Mesenchymal stem cell (in vitro differentiated cells and primary cell): ENCODE measurements at regions not wholly inside any gene's neighbourhood (a gene's known extent, or its start where the extent isn't known, plus 50 kb on each side); places are given as distances from the start of the nearest gene placed in this dataset.

Experiments used
- DNase-seq: peaks from one replicate; pipeline ENCODE4 v3.0.0-alpha.2; 2013
- H2AFZ ChIP-seq: one replicate; pipeline ENCODE4 v1.6.1; 2013; ENCODE audit warnings: low read depth, mild to moderate bottlenecking, control low read depth, inconsistent platforms, low read length, moderate library complexity
- H2AK5ac ChIP-seq: 2 replicates; pipeline ENCODE4 v1.6.1; 2013; ENCODE audit warnings: low read length, moderate library complexity, mild to moderate bottlenecking, inconsistent platforms; ENCODE audit not compliant: severe bottlenecking
- H2BK120ac ChIP-seq: one replicate; pipeline ENCODE4 v1.6.1; 2013; ENCODE audit warnings: low read depth, mild to moderate bottlenecking, inconsistent platforms, low read length, moderate library complexity
- H2BK12ac ChIP-seq, 2 experiments: one replicate each; pipeline ENCODE4 v1.6.1; 2013; ENCODE audit warnings: inconsistent platforms in 2 of 2, low read length in 2 of 2, mild to moderate bottlenecking in 2 of 2, moderate library complexity in 2 of 2, control low read depth in 1 of 2
- H2BK15ac ChIP-seq: one replicate; pipeline ENCODE4 v1.6.1; 2013; ENCODE audit warnings: mild to moderate bottlenecking, low read depth, inconsistent platforms; ENCODE audit not compliant: poor library complexity, severe bottlenecking
- H2BK5ac ChIP-seq: 2 replicates; pipeline ENCODE4 v1.6.1; 2013; ENCODE audit warnings: low read depth, mild to moderate bottlenecking, low read length, control low read depth, inconsistent platforms; ENCODE audit not compliant: poor library complexity, severe bottlenecking
- H3K14ac ChIP-seq, 2 experiments: one replicate each; pipeline ENCODE4 v1.6.1; 2013; ENCODE audit warnings: inconsistent platforms in 2 of 2, low read length in 2 of 2, control low read depth in 1 of 2, mild to moderate bottlenecking in 1 of 2, moderate library complexity in 1 of 2
- H3K18ac ChIP-seq, 2 experiments: one replicate each; pipeline ENCODE4 v1.6.1; 2013; ENCODE audit warnings: inconsistent platforms in 2 of 2, low read length in 2 of 2, control low read depth in 1 of 2, low read depth in 1 of 2, mild to moderate bottlenecking in 1 of 2
- H3K23ac ChIP-seq, 2 experiments: one replicate each; pipeline ENCODE4 v1.6.1; 2013; ENCODE audit warnings: inconsistent platforms in 2 of 2, low read length in 2 of 2, mild to moderate bottlenecking in 2 of 2, moderate library complexity in 2 of 2, control low read depth in 1 of 2
- H3K27ac ChIP-seq: 2 replicates; pipeline ENCODE4 v1.5.1; 2013; ENCODE audit warnings: mild to moderate bottlenecking, moderate library complexity, low read length, control low read depth, inconsistent platforms; ENCODE audit not compliant: poor library complexity, severe bottlenecking
- H3K27me3 ChIP-seq, 2 experiments: 2 replicates each; pipeline versions ENCODE4 v1.6.1 to v1.7.0; 2013; ENCODE audit warnings: low read length in 2 of 2, mild to moderate bottlenecking in 2 of 2, moderate library complexity in 2 of 2, control low read depth in 1 of 2, inconsistent platforms in 1 of 2; ENCODE audit not compliant: control insufficient read depth in 1 of 2, insufficient read depth in 1 of 2
- H3K36me3 ChIP-seq, 2 experiments: 2 replicates each; pipeline versions ENCODE4 v1.6.1 to v1.7.0; 2013; ENCODE audit warnings: low read length in 2 of 2, control low read depth in 1 of 2, inconsistent platforms in 1 of 2, low read depth in 1 of 2, mild to moderate bottlenecking in 1 of 2; ENCODE audit not compliant: insufficient read depth in 2 of 2, control insufficient read depth in 1 of 2
- H3K4ac ChIP-seq, 2 experiments: one replicate each; pipeline ENCODE4 v1.6.1; 2013; ENCODE audit warnings: inconsistent platforms in 2 of 2, low read length in 2 of 2, mild to moderate bottlenecking in 2 of 2, moderate library complexity in 2 of 2, control low read depth in 1 of 2, low read depth in 1 of 2
- H3K4me1 ChIP-seq: 2 replicates; pipeline ENCODE4 v1.6.1; 2013; ENCODE audit warnings: low read depth, low read length, control low read depth; ENCODE audit not compliant: control insufficient read depth, insufficient read depth
- H3K4me2 ChIP-seq: 2 replicates; pipeline ENCODE4 v1.6.1; 2013; ENCODE audit warnings: low read length, mild to moderate bottlenecking, inconsistent platforms; ENCODE audit not compliant: poor library complexity, severe bottlenecking
- H3K4me3 ChIP-seq, 2 experiments: 2 replicates each; pipeline versions ENCODE4 v1.5.1 to v1.7.0; 2013; ENCODE audit warnings: low read length in 2 of 2, mild to moderate bottlenecking in 2 of 2, control low read depth in 1 of 2, low read depth in 1 of 2; ENCODE audit not compliant: insufficient read depth in 1 of 2
- H3K79me1 ChIP-seq: replicated peaks from 2 replicates; pipeline ENCODE4 v1.6.1; 2013; ENCODE audit warnings: mild to moderate bottlenecking, control low read depth, low read length, inconsistent platforms; ENCODE audit not compliant: poor library complexity, severe bottlenecking
- H3K9ac ChIP-seq: 2 replicates; pipeline ENCODE4 v1.7.0; 2013; ENCODE audit warnings: mild to moderate bottlenecking, low read length, moderate library complexity
- H3K9me3 ChIP-seq: 2 replicates; pipeline ENCODE4 v1.7.0; 2013; ENCODE audit warnings: mild to moderate bottlenecking, low read length; ENCODE audit not compliant: control insufficient read depth
- H4K8ac ChIP-seq: one replicate; pipeline ENCODE4 v1.6.1; 2013; ENCODE audit warnings: inconsistent platforms, mild to moderate bottlenecking, low read length, moderate library complexity
- H4K91ac ChIP-seq: one replicate; pipeline ENCODE4 v1.6.1; 2013; ENCODE audit warnings: mild to moderate bottlenecking, low read length, inconsistent platforms
- WGBS: methylation state at CpG from one replicate; pipeline ENCODE4 v1.1.7; 2013; ENCODE audit warnings: mixed read lengths; 5-methylcytosine and 5-hydroxymethylcytosine counted together

DNA sequence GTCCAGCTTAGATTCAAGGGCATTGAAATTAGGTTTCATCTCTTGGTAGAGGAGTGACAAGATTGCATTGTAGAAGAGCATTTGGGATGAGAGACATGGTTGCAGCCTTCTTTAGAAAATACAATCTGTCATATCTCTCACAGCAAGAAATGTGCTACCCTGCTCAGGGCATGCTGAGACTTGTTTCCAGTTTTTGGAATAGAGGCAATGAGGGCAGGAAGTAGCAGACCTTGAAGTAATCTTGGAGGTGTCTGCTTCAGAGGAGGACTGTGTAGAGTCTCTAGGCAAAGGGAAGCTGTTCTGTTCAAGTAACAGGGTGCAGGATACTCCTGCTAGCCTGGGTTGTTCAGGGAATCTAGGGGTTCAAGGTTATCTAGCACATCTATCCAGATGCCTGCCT is 116.1 kb upstream of the ZNF827 start:
- Histone ChIP-seq H2AK5ac (no peak overlapping the region), H3K14ac (no peak overlapping the region), H2BK15ac (no peak overlapping the region), H2AFZ (no peak overlapping the region), H3K36me3 (no peaks in the 10 kb centered on the region), H3K4me2 (no peak overlapping the region), H4K8ac (no peak overlapping the region), H3K4ac (no peak overlapping the region), H3K9ac (no peak overlapping the region), H2BK120ac (no peak overlapping the region), H3K9me3 (no peaks in the 10 kb centered on the region), H3K27ac (no peak overlapping the region), H3K18ac (no peak overlapping the region), H3K4me3 (no peak overlapping the region), H3K23ac (no peak overlapping the region), H3K79me1 (no peaks in the 10 kb centered on the region), H2BK5ac (no peak overlapping the region), H2BK12ac (no peak overlapping the region), H3K27me3 (no peaks in the 10 kb centered on the region), H4K91ac (no peak overlapping the region), H3K4me1 (no peaks in the 10 kb centered on the region)
- no peak for DNase-seq

DNA sequence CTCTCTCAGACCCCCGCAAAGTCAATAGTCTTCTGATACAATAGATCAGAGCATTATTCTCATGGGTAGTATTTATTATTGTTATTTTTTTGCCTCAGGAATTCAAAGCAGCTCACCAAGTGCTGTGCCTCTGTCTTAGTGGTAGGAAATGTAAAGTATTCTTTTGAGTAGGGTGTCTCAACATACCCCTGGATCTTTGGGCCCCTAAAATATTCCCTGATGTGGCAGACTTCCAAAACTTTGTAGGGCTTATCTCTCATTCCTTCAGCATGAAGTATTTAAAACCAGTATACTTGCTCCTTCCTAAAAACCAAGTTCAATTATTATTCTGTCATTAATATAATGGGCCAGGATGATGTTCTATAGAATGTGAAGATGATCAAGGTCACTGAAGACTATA is 115.3 kb upstream of the ZNF827 start:
- H3K18ac ChIP-seq = no peak overlapping the region
- no peak overlapping the region for H2AK5ac ChIP-seq
- H3K4me1 ChIP-seq = no peaks in the 10 kb centered on the region
- H3K27ac ChIP-seq = no peak overlapping the region
- H2BK12ac ChIP-seq = no peak overlapping the region
- no peak overlapping the region for H3K23ac ChIP-seq
- no peak overlapping the region for H3K4me2 ChIP-seq
- H3K36me3 ChIP-seq = no peaks in the 10 kb centered on the region
- no peak overlapping the region for H4K8ac ChIP-seq
- no peak for DNase-seq
- no peak overlapping the region for H2BK120ac ChIP-seq
- no peak overlapping the region for H2AFZ ChIP-seq
- H4K91ac ChIP-seq = no peak overlapping the region
- H2BK5ac ChIP-seq = no peak overlapping the region
- H3K9ac ChIP-seq = no peak overlapping the region
- H3K9me3 ChIP-seq = no peaks in the 10 kb centered on the region
- H3K14ac ChIP-seq = no peak overlapping the region
- H3K4ac ChIP-seq = no peak overlapping the region
- H3K79me1 ChIP-seq = no peaks in the 10 kb centered on the region
- H3K4me3 ChIP-seq = no peak overlapping the region
- WGBS = no CpG with 5 or more reads among the region's 1 CpG
- no peak overlapping the region for H2BK15ac ChIP-seq
- H3K27me3 ChIP-seq = no peaks in the 10 kb centered on the region

DNA sequence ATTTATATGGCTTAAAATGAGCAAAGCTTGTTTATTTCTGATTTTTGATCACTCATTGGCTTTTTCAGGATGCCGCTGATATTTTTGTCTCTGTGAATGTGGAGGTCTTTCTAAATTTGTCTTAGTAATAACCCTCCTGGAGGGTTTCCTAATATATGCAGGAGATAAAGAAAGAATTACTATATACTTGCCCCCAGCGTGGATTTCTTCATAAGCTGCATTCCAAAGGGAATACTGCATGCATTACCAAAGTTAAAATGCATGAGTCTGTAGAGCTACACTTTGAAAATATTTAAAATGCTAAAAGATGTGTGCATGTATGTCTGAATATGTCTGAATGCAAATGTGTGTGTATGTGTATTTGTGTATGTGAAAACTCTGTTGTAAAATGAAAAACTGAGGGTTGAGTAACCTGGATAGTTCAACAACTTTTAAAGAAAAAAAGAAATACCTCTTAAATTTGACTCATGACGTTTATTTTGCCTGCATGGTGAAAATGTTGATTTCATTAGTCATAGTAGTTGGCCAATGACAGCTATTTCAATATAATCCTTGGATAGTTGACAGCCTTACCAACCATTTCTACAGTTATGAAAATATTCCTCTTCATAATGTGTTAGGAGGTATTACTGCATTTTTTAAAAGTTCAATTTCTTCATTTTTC is 113.2 kb upstream of the ZNF827 start:
- Histone ChIP-seq H3K4me2 (no peak overlapping the region), H3K18ac (no peak overlapping the region), H3K14ac (no peak overlapping the region), H2BK120ac (no peak overlapping the region), H2BK15ac (no peak overlapping the region), H2AK5ac (no peak overlapping the region), H3K9ac (peak overlapping the region; percentile 53), H3K4me3 (no peak overlapping the region), H4K8ac (no peak overlapping the region), H4K91ac (no peak overlapping the region), H2AFZ (no peak overlapping the region), H2BK5ac (no peak overlapping the region), H3K23ac (no peak overlapping the region), H3K79me1 (no peaks in the 10 kb centered on the region), H2BK12ac (no peak overlapping the region), H3K27me3 (no peaks in the 10 kb centered on the region), H3K4ac (no peak overlapping the region), H3K4me1 (no peaks in the 10 kb centered on the region), H3K36me3 (no peaks in the 10 kb centered on the region), H3K27ac (peak overlapping the region; percentile 19), H3K9me3 (no peaks in the 10 kb centered on the region)
- no peak for DNase-seq
- WGBS = 63% methylated on average over 2 of the region's 3 CpGs

DNA sequence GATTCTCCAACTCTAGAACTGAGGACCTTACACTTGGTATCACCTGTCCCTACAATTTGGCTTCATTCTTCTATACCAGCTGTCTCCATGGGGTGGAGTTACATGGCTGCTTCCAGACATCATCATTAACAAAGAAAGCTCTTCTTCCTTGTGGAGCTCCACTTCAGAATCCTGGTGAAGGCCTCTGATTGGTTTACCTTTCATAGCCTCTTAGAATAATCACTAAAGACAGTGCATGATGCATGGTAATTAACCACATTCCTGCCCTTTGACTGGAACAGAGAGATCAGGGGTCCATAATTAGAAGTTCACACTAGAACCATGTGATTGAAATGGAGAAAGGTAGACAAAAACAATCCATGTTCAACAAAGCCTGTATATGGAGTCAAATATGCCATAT is 112.6 kb upstream of the ZNF827 start:
- Histone ChIP-seq H3K79me1 (no peaks in the 10 kb centered on the region), H2BK15ac (no peak overlapping the region), H3K18ac (no peak overlapping the region), H4K8ac (no peak overlapping the region), H3K14ac (no peak overlapping the region), H3K4ac (no peak overlapping the region), H3K23ac (no peak overlapping the region), H3K4me1 (no peaks in the 10 kb centered on the region), H2AK5ac (no peak overlapping the region), H3K4me2 (no peak overlapping the region), H3K9me3 (no peaks in the 10 kb centered on the region), H3K27me3 (no peaks in the 10 kb centered on the region), H2BK120ac (no peak overlapping the region), H3K4me3 (no peak overlapping the region), H3K27ac (peak overlapping the region; percentile 19), H2BK12ac (no peak overlapping the region), H3K36me3 (no peaks in the 10 kb centered on the region), H2AFZ (no peak overlapping the region), H3K9ac (peak overlapping the region; percentile 53), H2BK5ac (no peak overlapping the region), H4K91ac (no peak overlapping the region)
- DNase-seq = no peak
